Adrenal gland (tissue), 5 donors: ENCODE measurements at regions not wholly inside any gene's neighbourhood (a gene's known extent, or its start where the extent isn't known, plus 50 kb on each side); places are given as distances from the start of the nearest gene placed in this dataset.
"Not testable (repeated sequence)": the region's sequence is repeated elsewhere in the genome, so short reads cannot be mapped to it uniquely, and the experiment has no call there.

Source experiments
- CTCF ChIP-seq, 6 experiments: fragments of 450-650 bp in 4 of 6; fragments of 200-600 bp in 2 of 6; sonication (generic) in 1 of 6; IDR thresholded peaks; 1 replicate in 5 of 6; 2 replicates in 1 of 6; pipeline versions ENCODE4 v1.5.1 to v1.8.0; 2016 to 2021; ENCODE audit warnings: antibody characterized with exemption in 6 of 6, mild to moderate bottlenecking in 2 of 6, moderate library complexity in 1 of 6
- POLR2A ChIP-seq, 2 donors: fragments of 450-650 bp; IDR thresholded peaks; one replicate each; pipeline ENCODE4 v1.6.1; 2017; ENCODE audit warnings: antibody characterized with exemption in 2 of 2, mild to moderate bottlenecking in 2 of 2, moderate library complexity in 1 of 2
- donor health status: DM: no; HTN: no; CAD: no.

GRCh38 chr7:112592565-112593263 lies 111.9 kb downstream of the LSMEM1 start:
- TF ChIP-seq CTCF, POLR2A (IDR thresholded peaks at IDR 0.05): not testable (repeated sequence)
